ENCODE measurements at regions not wholly inside any gene's neighbourhood (a gene's known extent, or its start where the extent isn't known, plus 50 kb on each side); places are given as distances from the start of the nearest gene placed in this dataset.

- H3K27ac ChIP-seq (ENCODE audit: low read depth, low read length): no peak overlapping the region
- no peaks in the 10 kb centered on the region for H3K27me3 ChIP-seq (ENCODE audit: control insufficient read depth in 5 of 5, insufficient read depth in 4 of 5, low read length in 5 of 5)
- no peaks in the 10 kb centered on the region for H3K9me3 ChIP-seq (ENCODE audit: control insufficient read depth in 5 of 5, low read length in 5 of 5)
- no peaks in the 10 kb centered on the region for H3K36me3 ChIP-seq (ENCODE audit: control insufficient read depth in 5 of 5, insufficient read depth in 5 of 5, low read length in 5 of 5)
- H3K4me3 ChIP-seq (ENCODE audit: low read depth in 1 of 5, low read length in 5 of 5): no peak overlapping the region
- no peak overlapping the region for H3K9ac ChIP-seq (ENCODE audit: low read length in 5 of 5)
- no peaks in the 10 kb centered on the region for H3K4me1 ChIP-seq (ENCODE audit: control insufficient read depth in 5 of 5, insufficient read depth in 5 of 5, low read length in 5 of 5)
These were observed 251.0 kb downstream of the SAMD5 start for GRCh38 chr6:147759536-147759935.

- Histone ChIP-seq H3K4me3 (ENCODE audit: low read depth in 1 of 5, low read length in 5 of 5) (no peak overlapping the region), H3K4me1 (ENCODE audit: control insufficient read depth in 5 of 5, insufficient read depth in 5 of 5, low read length in 5 of 5) (no peaks in the 10 kb centered on the region), H3K9ac (ENCODE audit: low read length in 5 of 5) (no peak overlapping the region), H3K27ac (ENCODE audit: low read depth, low read length) (no peak overlapping the region), H3K9me3 (ENCODE audit: control insufficient read depth in 5 of 5, low read length in 5 of 5) (peaks cover 0 to 8% (median 0%) of the 10 kb centered on the region in 5 donors), H3K36me3 (ENCODE audit: control insufficient read depth in 5 of 5, insufficient read depth in 5 of 5, low read length in 5 of 5) (no peaks in the 10 kb centered on the region), H3K27me3 (ENCODE audit: control insufficient read depth in 5 of 5, insufficient read depth in 4 of 5, low read length in 5 of 5) (no peaks in the 10 kb centered on the region)
These were observed 257.1 kb downstream of the SAMD5 start for GRCh38 chr6:147765541-147765940.

GRCh38 chr6:147768969-147769368, 260.5 kb downstream of the SAMD5 start:
- no peak overlapping the region for H3K27ac ChIP-seq (ENCODE audit: low read depth, low read length)
- H3K36me3 ChIP-seq (ENCODE audit: control insufficient read depth in 5 of 5, insufficient read depth in 5 of 5, low read length in 5 of 5): no peaks in the 10 kb centered on the region
- no peaks in the 10 kb centered on the region for H3K4me1 ChIP-seq (ENCODE audit: control insufficient read depth in 5 of 5, insufficient read depth in 5 of 5, low read length in 5 of 5)
- no peak overlapping the region for H3K4me3 ChIP-seq (ENCODE audit: low read depth in 1 of 5, low read length in 5 of 5)
- no peaks in the 10 kb centered on the region for H3K27me3 ChIP-seq (ENCODE audit: control insufficient read depth in 5 of 5, insufficient read depth in 4 of 5, low read length in 5 of 5)
- no peak overlapping the region for H3K9ac ChIP-seq (ENCODE audit: low read length in 5 of 5)
- peaks cover 0 to 8% (median 0%) of the 10 kb centered on the region in 5 donors for H3K9me3 ChIP-seq (ENCODE audit: control insufficient read depth in 5 of 5, low read length in 5 of 5)

GRCh38 chr6:147769496-147770087, 261.1 kb downstream of the SAMD5 start:
- H3K9ac ChIP-seq (ENCODE audit: low read length in 5 of 5): no peak overlapping the region
- H3K9me3 ChIP-seq (ENCODE audit: control insufficient read depth in 5 of 5, low read length in 5 of 5): peaks cover 0 to 8% (median 0%) of the 10 kb centered on the region in 5 donors
- no peak overlapping the region for H3K27ac ChIP-seq (ENCODE audit: low read depth, low read length)
- no peak overlapping the region for H3K4me3 ChIP-seq (ENCODE audit: low read depth in 1 of 5, low read length in 5 of 5)
- H3K4me1 ChIP-seq (ENCODE audit: control insufficient read depth in 5 of 5, insufficient read depth in 5 of 5, low read length in 5 of 5): no peaks in the 10 kb centered on the region
- no peaks in the 10 kb centered on the region for H3K27me3 ChIP-seq (ENCODE audit: control insufficient read depth in 5 of 5, insufficient read depth in 4 of 5, low read length in 5 of 5)
- no peaks in the 10 kb centered on the region for H3K36me3 ChIP-seq (ENCODE audit: control insufficient read depth in 5 of 5, insufficient read depth in 5 of 5, low read length in 5 of 5)

- Histone ChIP-seq H3K36me3 (ENCODE audit: control insufficient read depth in 5 of 5, insufficient read depth in 5 of 5, low read length in 5 of 5) (no peaks in the 10 kb centered on the region), H3K4me1 (ENCODE audit: control insufficient read depth in 5 of 5, insufficient read depth in 5 of 5, low read length in 5 of 5) (no peaks in the 10 kb centered on the region), H3K27ac (ENCODE audit: low read depth, low read length) (no peak overlapping the region), H3K9ac (ENCODE audit: low read length in 5 of 5) (no peak overlapping the region), H3K27me3 (ENCODE audit: control insufficient read depth in 5 of 5, insufficient read depth in 4 of 5, low read length in 5 of 5) (no peaks in the 10 kb centered on the region), H3K9me3 (ENCODE audit: control insufficient read depth in 5 of 5, low read length in 5 of 5) (peaks cover 0 to 8% (median 0%) of the 10 kb centered on the region in 5 donors), H3K4me3 (ENCODE audit: low read depth in 1 of 5, low read length in 5 of 5) (no peak overlapping the region)
These were observed 261.7 kb downstream of the SAMD5 start for GRCh38 chr6:147770221-147770620.

- Histone ChIP-seq H3K36me3 (ENCODE audit: control insufficient read depth in 5 of 5, insufficient read depth in 5 of 5, low read length in 5 of 5) (no peaks in the 10 kb centered on the region), H3K4me1 (ENCODE audit: control insufficient read depth in 5 of 5, insufficient read depth in 5 of 5, low read length in 5 of 5) (no peaks in the 10 kb centered on the region), H3K27ac (ENCODE audit: low read depth, low read length) (no peak overlapping the region), H3K9ac (ENCODE audit: low read length in 5 of 5) (no peak overlapping the region), H3K9me3 (ENCODE audit: control insufficient read depth in 5 of 5, low read length in 5 of 5) (no peaks in the 10 kb centered on the region), H3K27me3 (ENCODE audit: control insufficient read depth in 5 of 5, insufficient read depth in 4 of 5, low read length in 5 of 5) (no peaks in the 10 kb centered on the region), H3K4me3 (ENCODE audit: low read depth in 1 of 5, low read length in 5 of 5) (no peak overlapping the region)
These were observed 264.2 kb downstream of the SAMD5 start for GRCh38 chr6:147772724-147773123.

- Histone ChIP-seq H3K36me3 (ENCODE audit: control insufficient read depth in 5 of 5, insufficient read depth in 5 of 5, low read length in 5 of 5) (no peaks in the 10 kb centered on the region), H3K27me3 (ENCODE audit: control insufficient read depth in 5 of 5, insufficient read depth in 4 of 5, low read length in 5 of 5) (no peaks in the 10 kb centered on the region), H3K9me3 (ENCODE audit: control insufficient read depth in 5 of 5, low read length in 5 of 5) (no peaks in the 10 kb centered on the region), H3K4me3 (ENCODE audit: low read depth in 1 of 5, low read length in 5 of 5) (no peak overlapping the region), H3K4me1 (ENCODE audit: control insufficient read depth in 5 of 5, insufficient read depth in 5 of 5, low read length in 5 of 5) (no peaks in the 10 kb centered on the region), H3K9ac (ENCODE audit: low read length in 5 of 5) (no peak overlapping the region), H3K27ac (ENCODE audit: low read depth, low read length) (no peak overlapping the region)
These were observed 266.4 kb downstream of the SAMD5 start for GRCh38 chr6:147774856-147775255.

- Histone ChIP-seq H3K36me3 (ENCODE audit: control insufficient read depth in 5 of 5, insufficient read depth in 5 of 5, low read length in 5 of 5) (no peaks in the 10 kb centered on the region), H3K4me3 (ENCODE audit: low read depth in 1 of 5, low read length in 5 of 5) (no peak overlapping the region), H3K4me1 (ENCODE audit: control insufficient read depth in 5 of 5, insufficient read depth in 5 of 5, low read length in 5 of 5) (no peaks in the 10 kb centered on the region), H3K9me3 (ENCODE audit: control insufficient read depth in 5 of 5, low read length in 5 of 5) (no peaks in the 10 kb centered on the region), H3K27me3 (ENCODE audit: control insufficient read depth in 5 of 5, insufficient read depth in 4 of 5, low read length in 5 of 5) (no peaks in the 10 kb centered on the region), H3K9ac (ENCODE audit: low read length in 5 of 5) (no peak overlapping the region), H3K27ac (ENCODE audit: low read depth, low read length) (no peak overlapping the region)
These were observed 268.2 kb downstream of the SAMD5 start for GRCh38 chr6:147776631-147777213.

GRCh38 chr6:147779624-147780023, 271.1 kb downstream of the SAMD5 start:
- Histone ChIP-seq H3K4me3 (ENCODE audit: low read depth in 1 of 5, low read length in 5 of 5) (no peak overlapping the region), H3K36me3 (ENCODE audit: control insufficient read depth in 5 of 5, insufficient read depth in 5 of 5, low read length in 5 of 5) (no peaks in the 10 kb centered on the region), H3K27me3 (ENCODE audit: control insufficient read depth in 5 of 5, insufficient read depth in 4 of 5, low read length in 5 of 5) (no peaks in the 10 kb centered on the region), H3K27ac (ENCODE audit: low read depth, low read length) (no peak overlapping the region), H3K4me1 (ENCODE audit: control insufficient read depth in 5 of 5, insufficient read depth in 5 of 5, low read length in 5 of 5) (no peaks in the 10 kb centered on the region), H3K9ac (ENCODE audit: low read length in 5 of 5) (no peak overlapping the region), H3K9me3 (ENCODE audit: control insufficient read depth in 5 of 5, low read length in 5 of 5) (no peaks in the 10 kb centered on the region)

- Histone ChIP-seq H3K27me3 (ENCODE audit: control insufficient read depth in 5 of 5, insufficient read depth in 4 of 5, low read length in 5 of 5) (no peaks in the 10 kb centered on the region), H3K36me3 (ENCODE audit: control insufficient read depth in 5 of 5, insufficient read depth in 5 of 5, low read length in 5 of 5) (no peaks in the 10 kb centered on the region), H3K9me3 (ENCODE audit: control insufficient read depth in 5 of 5, low read length in 5 of 5) (no peaks in the 10 kb centered on the region), H3K9ac (ENCODE audit: low read length in 5 of 5) (no peak overlapping the region), H3K4me1 (ENCODE audit: control insufficient read depth in 5 of 5, insufficient read depth in 5 of 5, low read length in 5 of 5) (no peaks in the 10 kb centered on the region), H3K27ac (ENCODE audit: low read depth, low read length) (no peak overlapping the region), H3K4me3 (ENCODE audit: low read depth in 1 of 5, low read length in 5 of 5) (no peak overlapping the region)
These were observed 273.8 kb downstream of the SAMD5 start for GRCh38 chr6:147782302-147782701.
